Cerebellar cortex (tissue), 1 donor: ENCODE measurements at regions not wholly inside any gene's neighbourhood (a gene's known extent, or its start where the extent isn't known, plus 50 kb on each side); places are given as distances from the start of the nearest gene placed in this dataset.

Source experiments
- DNase-seq: peaks from one replicate; pipeline ENCODE4 v3.0.0-alpha.2; 2015; ENCODE audit warnings: low spot score

DNA sequence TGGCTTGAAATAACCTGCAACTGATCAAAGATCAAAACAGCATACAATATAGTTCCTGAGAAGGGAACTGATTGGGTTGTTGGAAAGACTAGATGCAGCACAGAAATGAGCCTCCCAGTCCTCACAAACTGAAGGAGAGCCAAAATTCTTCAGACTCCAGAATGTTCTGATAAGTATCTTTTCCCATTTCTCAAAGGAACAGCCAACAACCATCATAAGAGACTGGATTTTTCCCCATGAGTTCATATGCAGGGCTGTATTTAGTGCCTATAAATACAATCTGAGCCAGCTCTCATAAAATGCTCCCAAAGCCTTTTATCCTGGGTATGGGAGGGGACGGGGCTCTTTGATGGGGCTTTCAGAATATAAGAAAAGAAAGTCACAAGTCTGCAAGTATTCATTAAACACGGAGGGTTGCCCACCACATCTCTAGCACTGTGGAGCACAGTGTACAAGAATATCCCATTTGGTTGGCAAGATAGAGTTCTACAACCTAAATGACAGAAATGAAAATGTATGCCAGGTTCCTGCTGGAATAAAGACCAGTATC lies 50.7 kb upstream of the LYVE1 start:
- no peak for DNase-seq

DNA sequence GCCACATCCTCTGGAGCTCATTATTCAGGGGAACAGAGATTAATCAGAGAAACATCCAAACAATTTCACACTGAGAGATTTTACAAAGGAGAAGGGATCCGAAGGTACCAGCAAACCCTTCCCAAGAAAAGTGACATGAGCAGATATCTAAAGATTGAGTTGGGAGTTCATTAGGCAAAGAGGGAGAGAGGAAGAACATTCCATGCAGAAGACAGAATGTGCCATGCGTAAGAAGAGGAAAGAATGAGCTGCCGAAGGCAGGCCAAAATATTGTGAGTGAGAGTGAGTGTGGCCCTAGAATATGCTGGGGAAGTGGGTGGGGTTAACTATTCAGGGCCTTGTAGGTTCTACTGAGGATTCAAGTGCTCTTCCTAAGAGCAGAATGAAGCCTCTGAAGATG lies 50.0 kb upstream of the LYVE1 start:
- DNase-seq = no peak
